HEK293 (cell line): ENCODE measurements at regions not wholly inside any gene's neighbourhood (a gene's known extent, or its start where the extent isn't known, plus 50 kb on each side); places are given as distances from the start of the nearest gene placed in this dataset.

Experiments used
- KLF8 ChIP-seq: fragments of 450-650 bp; formaldehyde crosslinking; IDR thresholded peaks from 2 replicates; pipeline ENCODE4 v1.5.1; 2016; ENCODE audit warnings: missing biosample characterization, missing genetic modification characterization
- KLF9 ChIP-seq: fragments of 450-650 bp; formaldehyde crosslinking; IDR thresholded peaks from 2 replicates; pipeline ENCODE4 v1.5.1; 2016; ENCODE audit warnings: missing biosample characterization, missing genetic modification characterization, low read depth
- ZNF776 ChIP-seq: fragments of 450-650 bp; formaldehyde crosslinking; IDR thresholded peaks from 2 replicates; pipeline ENCODE4 v1.5.0; 2017; ENCODE audit warnings: missing biosample characterization, missing genetic modification characterization, borderline replicate concordance
- TF ChIP-seq, protein P1 (sequence below): fragments of 450-650 bp; formaldehyde crosslinking; IDR thresholded peaks from 2 replicates; pipeline ENCODE4 v1.5.1; 2016; ENCODE audit warnings: missing biosample characterization, missing genetic modification characterization
- TF ChIP-seq, protein P2 (sequence below): sonication (generic); formaldehyde crosslinking; IDR thresholded peaks from 2 replicates; pipeline ENCODE4 v1.8.1; 2022; ENCODE audit warnings: mild to moderate bottlenecking, moderate library complexity, missing genetic modification reagents

DNA sequence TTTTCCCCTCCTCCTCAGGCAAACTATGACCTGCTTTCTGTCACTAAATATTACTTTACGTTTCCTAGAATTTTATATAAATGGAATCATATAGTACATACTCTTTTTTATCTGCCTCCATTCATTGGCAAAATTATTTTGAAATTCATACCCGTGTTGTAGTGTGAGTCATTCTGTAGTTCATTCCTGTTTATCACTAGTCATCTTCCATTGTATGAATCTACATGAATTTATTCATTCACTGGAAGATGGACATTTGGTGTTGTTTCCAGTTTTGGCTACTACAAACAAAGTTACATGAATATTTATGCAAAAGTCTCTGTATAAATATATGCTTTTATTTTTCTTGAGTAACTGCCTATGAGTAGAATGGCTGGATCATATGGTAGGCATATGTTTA, 60.7 kb upstream of the OPCML start:
- TF ChIP-seq, protein P1, sequence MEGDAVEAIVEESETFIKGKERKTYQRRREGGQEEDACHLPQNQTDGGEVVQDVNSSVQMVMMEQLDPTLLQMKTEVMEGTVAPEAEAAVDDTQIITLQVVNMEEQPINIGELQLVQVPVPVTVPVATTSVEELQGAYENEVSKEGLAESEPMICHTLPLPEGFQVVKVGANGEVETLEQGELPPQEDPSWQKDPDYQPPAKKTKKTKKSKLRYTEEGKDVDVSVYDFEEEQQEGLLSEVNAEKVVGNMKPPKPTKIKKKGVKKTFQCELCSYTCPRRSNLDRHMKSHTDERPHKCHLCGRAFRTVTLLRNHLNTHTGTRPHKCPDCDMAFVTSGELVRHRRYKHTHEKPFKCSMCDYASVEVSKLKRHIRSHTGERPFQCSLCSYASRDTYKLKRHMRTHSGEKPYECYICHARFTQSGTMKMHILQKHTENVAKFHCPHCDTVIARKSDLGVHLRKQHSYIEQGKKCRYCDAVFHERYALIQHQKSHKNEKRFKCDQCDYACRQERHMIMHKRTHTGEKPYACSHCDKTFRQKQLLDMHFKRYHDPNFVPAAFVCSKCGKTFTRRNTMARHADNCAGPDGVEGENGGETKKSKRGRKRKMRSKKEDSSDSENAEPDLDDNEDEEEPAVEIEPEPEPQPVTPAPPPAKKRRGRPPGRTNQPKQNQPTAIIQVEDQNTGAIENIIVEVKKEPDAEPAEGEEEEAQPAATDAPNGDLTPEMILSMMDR: no peak
- no peak for TF ChIP-seq KLF8 (tag by site-specific recombination)
- TF ChIP-seq ZNF776: no peak
- no peak for TF ChIP-seq KLF9 (tag by site-specific recombination)
- TF ChIP-seq, protein P2, sequence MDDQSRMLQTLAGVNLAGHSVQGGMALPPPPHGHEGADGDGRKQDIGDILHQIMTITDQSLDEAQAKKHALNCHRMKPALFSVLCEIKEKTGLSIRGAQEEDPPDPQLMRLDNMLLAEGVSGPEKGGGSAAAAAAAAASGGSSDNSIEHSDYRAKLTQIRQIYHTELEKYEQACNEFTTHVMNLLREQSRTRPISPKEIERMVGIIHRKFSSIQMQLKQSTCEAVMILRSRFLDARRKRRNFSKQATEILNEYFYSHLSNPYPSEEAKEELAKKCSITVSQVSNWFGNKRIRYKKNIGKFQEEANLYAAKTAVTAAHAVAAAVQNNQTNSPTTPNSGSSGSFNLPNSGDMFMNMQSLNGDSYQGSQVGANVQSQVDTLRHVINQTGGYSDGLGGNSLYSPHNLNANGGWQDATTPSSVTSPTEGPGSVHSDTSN (CRISPR knock-in tag): no peak
